GM18499 (cell line): ENCODE measurements at regions not wholly inside any gene's neighbourhood (a gene's known extent, or its start where the extent isn't known, plus 50 kb on each side); places are given as distances from the start of the nearest gene placed in this dataset.
"Not testable (repeated sequence)": the region's sequence is repeated elsewhere in the genome, so short reads cannot be mapped to it uniquely, and the experiment has no call there.

Experiments
- ATAC-seq: cut with Tn5 transposase; IDR thresholded peaks from one replicate; pipeline ENCODE4 v1.9.1; 2021; ENCODE audit warnings: moderate number of reproducible peaks; ENCODE audit not compliant: insufficient read depth, unreplicated experiment

GRCh38 chr7:149610441-149611011, 112.9 kb upstream of the ZNF746 start:
- ATAC-seq, result no peak

DNA sequence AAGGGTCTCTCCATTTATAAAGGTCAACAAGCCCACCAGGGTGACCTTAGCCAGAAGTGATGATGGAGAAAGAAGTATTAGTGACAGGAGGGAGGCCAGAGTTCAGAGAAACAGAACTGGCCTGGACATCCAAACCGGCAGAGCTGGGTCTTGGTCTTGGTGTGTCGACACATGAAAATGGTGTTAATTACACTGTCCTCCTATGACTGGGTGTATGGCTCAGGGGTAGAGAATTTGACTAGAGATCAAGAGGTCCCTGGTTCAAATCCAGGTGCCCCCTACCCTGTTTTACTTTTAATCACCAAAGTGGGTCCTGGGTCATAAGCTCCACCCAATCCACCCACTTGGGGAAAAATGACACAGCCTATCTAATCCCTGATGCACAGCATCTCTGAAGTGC, 110.6 kb upstream of the ZNF746 start:
- ATAC-seq, result no peak

- ATAC-seq, result no peak
Observed at GRCh38 chr7:149607683-149608082, 110.1 kb upstream of the ZNF746 start.

GRCh38 chr7:149606826-149607225, 109.2 kb upstream of the ZNF746 start:
- no peak for ATAC-seq

GRCh38 chr7:149605696-149606095, 108.1 kb upstream of the ZNF746 start:
- ATAC-seq, result no peak

DNA sequence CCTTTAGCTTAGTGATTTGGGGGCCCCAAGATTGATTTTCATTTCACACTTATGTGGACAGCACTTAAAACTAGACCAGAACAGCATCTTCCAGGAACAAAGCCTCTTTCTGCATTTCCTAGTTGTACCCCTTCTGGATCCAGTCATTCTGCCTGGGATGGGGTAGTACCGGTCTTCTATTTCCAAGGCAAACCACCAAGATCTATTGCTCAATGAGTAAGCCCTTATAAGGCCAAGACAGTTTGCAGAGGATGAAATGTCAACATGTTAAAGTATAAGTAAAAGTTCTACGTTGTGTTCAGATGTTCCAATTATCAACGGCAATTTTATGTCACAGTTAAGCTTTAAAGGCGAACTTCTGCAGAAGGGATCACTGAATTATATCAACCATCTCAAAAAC, 106.9 kb upstream of the ZNF746 start:
- ATAC-seq, result no peak

GRCh38 chr7:149600669-149601330, 103.2 kb upstream of the ZNF746 start:
- peak; percentile 96 for ATAC-seq

- ATAC-seq, result no peak
Observed at GRCh38 chr7:149599636-149600206, 102.1 kb upstream of the ZNF746 start.

- ATAC-seq, result no peak
Observed at GRCh38 chr7:149598721-149599308, 101.2 kb upstream of the ZNF746 start.

- ATAC-seq, result not testable (repeated sequence)
Observed at GRCh38 chr7:149597789-149598188, 100.2 kb upstream of the ZNF746 start.

DNA sequence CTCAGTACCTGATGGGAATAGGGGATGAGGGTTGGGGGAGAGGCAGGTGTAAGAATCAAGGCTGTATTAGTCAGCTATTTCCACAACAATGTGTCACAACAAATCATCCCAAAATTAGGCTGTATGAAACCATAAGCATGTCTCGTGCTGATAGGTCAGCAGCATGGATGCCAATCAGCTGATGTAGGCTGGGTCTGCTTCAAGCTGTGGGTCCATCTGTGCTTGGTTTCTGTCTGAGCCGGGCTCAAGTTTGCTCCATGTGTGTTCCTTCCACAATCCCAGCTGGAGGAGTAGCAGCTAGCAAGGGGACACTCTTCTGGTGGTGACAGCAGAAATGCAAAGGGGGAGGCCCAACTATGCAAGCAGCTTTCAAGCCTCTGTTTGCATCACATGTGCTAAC, 97.9 kb upstream of the ZNF746 start:
- ATAC-seq, result no peak

DNA sequence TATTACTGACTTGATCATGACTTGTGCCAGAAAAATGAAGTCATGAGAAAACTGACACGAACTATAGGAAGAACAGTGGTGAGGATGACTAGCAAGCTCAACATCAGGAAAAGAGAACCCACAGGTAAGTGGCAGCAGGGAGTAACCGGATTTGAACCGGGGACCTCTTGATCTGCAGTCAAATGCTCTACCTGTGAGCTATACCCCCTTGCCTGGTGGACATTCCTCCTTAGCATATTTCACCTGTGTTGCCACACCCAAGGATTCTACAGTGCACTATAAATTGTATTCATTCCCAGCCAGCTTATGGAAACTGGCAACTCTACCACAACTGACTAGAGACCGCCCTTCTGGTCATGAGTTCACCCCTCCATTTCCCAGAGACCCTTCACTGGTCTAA, 97.5 kb upstream of the ZNF746 start:
- no peak for ATAC-seq

GRCh38 chr7:149588930-149589329, 91.3 kb upstream of the ZNF746 start:
- ATAC-seq, result no peak

GRCh38 chr7:149586646-149587645, 89.3 kb upstream of the ZNF746 start:
- ATAC-seq, result no peak

DNA sequence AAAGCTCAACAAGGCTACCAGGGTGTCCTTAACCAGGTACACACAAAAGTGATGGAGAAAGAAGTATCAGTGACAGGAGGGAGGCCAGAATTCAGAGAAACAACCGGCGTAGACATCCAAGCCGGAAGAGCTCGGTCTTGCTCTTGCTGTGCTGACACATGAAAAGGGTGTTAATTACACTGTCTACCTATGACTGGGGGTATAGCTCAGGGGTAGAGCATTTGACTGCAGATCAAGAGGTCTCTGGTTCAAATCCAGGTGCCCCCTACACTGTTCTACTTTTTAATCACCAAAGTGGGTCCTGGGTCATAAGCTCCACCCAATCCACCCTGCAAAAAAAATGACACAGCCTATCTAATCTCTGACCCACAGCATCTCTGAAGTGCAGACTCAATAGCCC, 86.9 kb upstream of the ZNF746 start:
- ATAC-seq, result no peak

GRCh38 chr7:149584009-149584408, 86.4 kb upstream of the ZNF746 start:
- no peak for ATAC-seq

DNA sequence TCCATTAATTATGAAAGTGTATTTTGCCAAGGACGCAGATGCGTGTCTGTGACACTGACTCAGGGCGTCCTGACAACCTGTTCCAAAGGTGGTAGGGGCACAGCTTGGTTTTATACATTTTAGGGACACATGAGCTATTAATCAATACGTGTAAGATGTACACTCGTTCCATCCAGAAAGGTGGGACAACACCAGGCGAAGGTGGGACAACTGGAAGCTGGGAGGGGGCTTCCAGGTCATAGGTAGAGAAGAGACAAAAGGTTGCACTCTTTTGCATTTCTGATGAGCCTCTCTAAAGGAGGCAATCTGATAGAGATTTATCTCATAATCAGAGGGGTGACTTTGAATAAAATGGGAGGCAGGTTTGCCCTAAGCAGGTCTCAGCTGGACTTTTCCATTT, 82.7 kb upstream of the ZNF746 start:
- no peak for ATAC-seq

GRCh38 chr7:149579365-149579764, 81.8 kb upstream of the ZNF746 start:
- ATAC-seq, result not testable (repeated sequence)

- ATAC-seq, result not testable (repeated sequence)
Observed at GRCh38 chr7:149574428-149574827, 76.8 kb upstream of the ZNF746 start.

- ATAC-seq, result no peak
Observed at GRCh38 chr7:149573519-149573918, 75.9 kb upstream of the ZNF746 start.
